ENCODE measurements at regions not wholly inside any gene's neighbourhood (a gene's known extent, or its start where the extent isn't known, plus 50 kb on each side); places are given as distances from the start of the nearest gene placed in this dataset.

- DNase-seq: no peak
These were observed 280.0 kb upstream of the EMCN start for GRCh38 chr4:100797791-100798190.

- no peak for DNase-seq
These were observed 279.5 kb upstream of the EMCN start for GRCh38 chr4:100797356-100797755.

DNA sequence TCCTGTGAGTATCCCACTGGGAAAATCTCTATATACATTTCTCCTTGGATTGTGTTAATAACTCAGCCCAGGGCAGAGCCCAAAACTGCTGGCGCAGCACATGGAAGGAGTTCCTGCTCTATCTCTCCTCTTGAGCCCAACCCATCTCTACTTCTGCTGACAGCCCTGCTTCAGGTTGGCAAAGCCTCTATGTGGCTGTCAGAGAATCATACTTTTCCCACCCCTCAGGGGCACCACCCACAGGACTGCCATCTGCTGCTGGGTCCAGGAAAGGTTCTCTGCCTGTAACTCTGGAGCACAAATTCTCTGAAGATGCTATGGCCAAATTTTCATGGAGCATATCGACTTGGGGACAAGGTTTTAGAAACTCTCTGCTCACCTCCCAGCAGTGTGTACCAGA lies 278.5 kb upstream of the EMCN start:
- DNase-seq: peak; percentile 9

GRCh38 chr4:100795581-100795980 lies 277.8 kb upstream of the EMCN start:
- DNase-seq: peak; percentile 4

DNA sequence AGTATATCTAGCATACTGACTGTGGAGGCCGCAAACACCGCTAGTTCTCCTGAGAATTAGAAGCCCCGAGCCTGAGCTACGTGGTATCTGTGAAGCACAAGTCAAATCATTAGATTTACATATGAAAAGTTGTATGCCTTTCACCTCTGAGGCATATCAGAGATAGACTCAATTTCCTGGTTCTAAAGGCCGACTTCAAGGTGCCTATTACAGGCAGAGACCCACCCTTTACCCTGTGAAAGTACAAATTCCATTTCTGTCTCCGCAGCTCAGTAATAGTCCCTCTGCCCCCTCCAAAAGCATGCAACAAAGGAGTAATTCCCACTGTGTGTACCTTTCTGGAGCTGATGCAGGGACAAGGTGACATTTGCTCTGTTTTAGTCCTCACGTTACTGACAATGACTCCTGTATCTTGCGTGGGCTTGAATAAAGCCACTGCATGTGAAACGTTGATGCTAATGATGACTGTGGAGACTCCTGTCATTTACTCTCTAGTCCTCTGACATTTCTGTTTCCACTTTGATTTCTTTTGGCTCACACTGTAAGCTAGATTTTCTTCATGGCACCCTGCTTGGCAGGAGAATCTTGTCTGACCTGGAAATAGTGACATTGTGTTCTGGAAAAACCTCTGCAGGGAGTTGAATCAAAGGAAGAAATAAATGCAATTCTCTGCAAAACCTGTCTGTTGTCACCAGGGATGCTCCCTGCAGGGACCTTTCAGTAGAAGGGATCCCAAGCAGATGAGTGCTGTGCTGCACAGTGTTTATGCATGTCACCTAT lies 273.2 kb upstream of the EMCN start:
- no peak for DNase-seq

DNA sequence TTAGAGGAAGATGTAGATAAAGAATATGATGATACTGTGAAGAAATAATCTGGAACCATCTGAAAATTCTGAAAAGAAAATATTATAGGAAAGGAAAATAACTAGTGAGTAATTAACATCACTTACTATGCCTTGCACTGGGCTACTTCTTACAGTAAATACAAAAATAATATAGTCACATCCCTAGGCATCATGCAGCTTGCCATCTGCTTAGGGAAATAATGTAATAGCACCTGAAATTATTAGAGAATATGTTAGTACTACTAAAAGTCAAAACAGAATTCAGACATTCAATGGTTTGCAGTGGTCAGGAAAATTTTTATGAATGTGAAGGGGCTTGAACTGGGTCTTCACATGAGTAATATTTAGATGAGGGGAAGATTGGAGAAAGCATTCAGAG lies 272.2 kb upstream of the EMCN start:
- no peak for DNase-seq

- DNase-seq: no peak
These were observed 268.7 kb upstream of the EMCN start for GRCh38 chr4:100786481-100786880.

DNA sequence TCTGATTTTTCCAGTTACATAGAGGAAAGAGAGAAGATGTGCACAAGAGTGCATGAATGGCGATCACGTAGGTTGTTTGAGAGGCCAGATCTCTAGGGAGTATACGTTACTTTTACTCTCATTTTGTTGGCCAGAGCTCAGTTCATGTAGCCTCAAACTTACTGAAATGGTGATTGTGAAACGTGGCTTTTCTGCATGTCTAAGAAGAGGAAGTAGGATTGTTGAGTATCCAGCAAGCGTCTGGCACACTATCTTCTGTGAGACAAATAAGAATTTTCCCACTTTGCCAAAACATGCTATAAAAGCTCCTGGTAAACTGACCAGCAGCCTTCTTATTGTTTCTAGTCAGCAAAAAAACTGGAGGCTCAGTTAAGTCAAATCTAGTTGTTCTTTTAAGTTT lies 264.5 kb upstream of the EMCN start:
- DNase-seq: no peak

GRCh38 chr4:100781435-100781834 lies 263.6 kb upstream of the EMCN start:
- DNase-seq: no peak

DNA sequence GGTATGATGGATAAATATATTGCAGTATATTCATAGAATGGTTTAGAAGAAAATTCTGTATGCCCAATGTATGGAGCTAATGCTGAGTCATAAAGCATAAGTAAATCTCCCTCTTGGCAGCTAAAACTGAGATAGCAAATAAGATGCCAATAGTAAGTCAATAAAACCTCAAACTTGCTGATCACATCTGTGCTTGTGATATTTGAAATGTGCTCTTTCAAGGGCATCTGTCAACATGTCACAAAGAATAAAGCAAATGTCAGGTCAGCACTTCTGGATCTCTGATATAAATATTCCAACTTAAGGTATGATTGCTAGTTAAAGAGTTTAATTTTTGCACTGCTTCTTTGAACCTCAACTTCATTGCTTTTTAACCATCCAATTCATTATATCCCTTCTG lies 262.3 kb upstream of the EMCN start:
- DNase-seq: no peak

DNA sequence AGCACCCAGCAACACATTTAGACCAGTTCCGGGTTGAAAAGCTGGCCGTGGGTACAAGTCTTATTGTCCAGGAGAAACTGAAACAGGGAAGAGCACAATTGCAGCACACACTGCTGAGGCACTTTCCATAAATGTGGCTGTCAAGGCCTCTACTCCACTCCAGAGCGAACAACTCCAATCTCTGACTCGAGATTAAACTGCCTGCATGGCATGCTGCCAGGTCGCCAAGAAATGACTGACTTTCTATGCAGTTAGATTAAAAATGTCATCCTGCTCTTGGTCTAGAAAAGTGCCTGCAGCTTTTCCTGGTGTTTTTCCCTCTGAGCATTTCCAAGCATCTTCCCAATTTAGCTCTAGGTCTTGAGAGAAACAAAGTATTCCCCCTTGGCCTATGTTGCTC lies 260.6 kb upstream of the EMCN start:
- DNase-seq: no peak

- DNase-seq: no peak
These were observed 244.9 kb upstream of the EMCN start for GRCh38 chr4:100762738-100763137.

DNA sequence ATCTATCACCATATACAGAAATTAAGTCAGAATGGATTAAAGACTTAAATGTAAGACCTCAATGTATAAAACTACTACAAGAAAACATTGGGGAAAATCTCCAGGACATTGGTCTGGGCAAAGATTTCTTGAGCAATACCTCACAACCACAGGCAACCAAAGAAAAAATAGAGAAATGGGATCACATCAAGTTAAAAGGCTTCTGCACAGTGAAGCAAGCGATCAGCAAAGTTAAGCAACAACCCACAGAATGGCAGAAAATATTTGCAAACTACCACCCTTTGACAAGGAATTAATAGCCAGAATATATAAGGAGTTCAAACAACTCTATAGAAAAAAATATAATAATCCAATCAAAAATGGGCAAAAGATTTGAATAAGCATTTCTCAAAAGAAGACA lies 236.9 kb upstream of the EMCN start:
- DNase-seq: no peak

DNA sequence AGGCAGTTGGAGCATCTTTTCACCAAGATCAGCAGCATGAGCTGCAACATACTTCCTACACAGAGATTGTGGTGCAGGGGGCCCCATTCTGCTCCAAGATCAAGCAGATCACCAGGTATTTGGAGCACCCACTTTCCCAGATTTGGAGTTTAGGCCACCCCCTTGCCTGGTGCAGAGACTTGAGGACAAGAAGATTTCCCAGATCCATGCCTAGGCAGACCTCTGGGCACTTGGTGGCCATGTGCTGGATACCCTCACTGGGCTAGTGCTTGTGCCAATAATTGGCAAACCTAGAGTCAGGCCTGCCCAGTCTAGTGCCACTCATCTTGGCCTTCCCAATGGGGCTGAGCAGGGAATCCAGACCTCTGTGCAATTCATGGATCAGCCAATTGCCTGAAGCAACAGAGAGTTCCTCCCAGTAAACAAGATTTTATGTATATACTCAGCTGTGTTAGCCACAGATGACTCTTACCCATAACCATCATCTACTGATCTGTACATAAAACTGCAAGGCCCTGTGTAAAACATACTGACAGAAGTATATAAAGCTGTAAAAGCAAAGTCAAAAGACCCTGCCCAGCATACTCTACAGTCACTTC lies 228.4 kb upstream of the EMCN start:
- DNase-seq: no peak

DNA sequence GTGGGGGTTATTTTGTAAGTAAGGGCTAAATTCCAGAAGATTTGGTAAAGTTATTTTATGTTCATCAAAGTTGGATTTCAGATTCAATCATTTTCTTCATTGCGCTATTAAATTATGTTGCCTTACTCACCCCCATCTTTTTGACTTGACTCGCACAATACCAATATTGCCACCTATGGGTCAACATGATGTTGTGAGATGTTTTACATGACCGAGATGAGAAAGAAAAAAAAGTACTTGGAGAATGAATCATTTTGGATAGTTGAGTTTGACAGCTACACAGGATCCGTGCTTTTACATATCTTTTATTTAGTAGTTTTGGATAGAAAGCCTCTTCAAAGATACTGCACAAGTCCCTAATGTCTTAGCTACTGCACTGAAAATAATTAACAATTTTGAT lies 224.2 kb upstream of the EMCN start:
- peak; percentile 23 for DNase-seq

DNA sequence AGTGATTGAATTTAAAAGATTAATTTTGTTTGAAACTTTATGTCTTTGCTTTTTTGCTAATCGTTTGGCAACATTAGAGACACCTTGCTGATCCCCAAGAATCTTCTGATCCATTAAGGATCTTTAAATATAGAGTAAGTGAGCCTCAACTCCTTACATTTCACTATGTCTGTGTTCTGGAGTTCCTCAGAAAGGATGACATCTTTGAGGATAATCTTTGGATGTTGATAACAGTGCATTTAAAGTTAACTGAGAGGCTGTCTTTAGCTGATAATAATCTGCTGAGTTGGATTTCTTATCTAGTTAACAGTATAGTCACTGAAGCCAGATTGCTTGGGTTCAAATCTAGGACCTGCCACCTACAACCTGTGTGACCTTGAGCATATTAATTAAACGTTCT lies 221.6 kb upstream of the EMCN start:
- DNase-seq: no peak

- DNase-seq: no peak
These were observed 220.7 kb upstream of the EMCN start for GRCh38 chr4:100738196-100739165.

- DNase-seq: no peak
These were observed 219.0 kb upstream of the EMCN start for GRCh38 chr4:100736641-100737451.

- no peak for DNase-seq
These were observed 211.0 kb upstream of the EMCN start for GRCh38 chr4:100728861-100729260.

GRCh38 chr4:100722866-100723459 lies 205.1 kb upstream of the EMCN start:
- DNase-seq: no peak

DNA sequence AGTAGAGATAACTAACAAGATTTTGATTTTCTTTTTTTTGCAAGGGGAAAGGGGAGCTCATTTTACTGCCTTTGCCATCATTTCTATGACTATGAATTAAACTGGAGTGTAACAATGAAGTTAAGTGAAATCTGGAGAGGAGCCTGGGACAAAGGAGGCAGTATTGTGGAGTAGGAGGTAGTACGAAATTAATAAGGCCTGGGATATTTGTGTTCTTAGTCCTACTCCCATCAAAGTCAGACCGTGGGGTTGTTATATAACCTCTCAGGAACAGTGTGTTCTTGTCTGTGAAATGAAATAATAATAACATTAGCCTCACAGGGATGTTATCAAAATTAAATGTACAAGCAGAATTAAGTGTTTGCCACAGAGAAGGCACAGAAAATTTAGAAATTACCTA lies 204.3 kb upstream of the EMCN start:
- DNase-seq: no peak

DNA sequence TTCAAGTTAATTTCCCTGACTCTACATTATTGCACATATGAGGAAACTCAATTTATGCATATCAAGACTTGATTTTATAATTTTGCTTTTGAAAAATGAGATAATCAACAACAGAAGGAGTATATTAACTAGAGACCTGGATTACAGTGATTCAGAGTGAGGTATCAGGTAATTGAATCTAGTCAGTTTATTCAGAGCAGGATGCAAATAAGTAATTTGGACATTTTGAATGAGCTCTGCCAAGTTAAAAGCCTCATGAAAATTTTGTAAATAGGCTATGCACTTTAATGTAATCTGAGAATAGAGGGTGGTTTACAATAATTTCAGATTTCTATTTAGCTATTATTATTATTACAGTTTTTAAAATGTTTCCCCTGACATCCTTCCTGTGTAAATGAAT lies 203.7 kb upstream of the EMCN start:
- peak; percentile 6 for DNase-seq

All from NCI-H1092 treated with DMSO at 0.1 percent for 48 hours (cell line).